ENCODE measurements at regions not wholly inside any gene's neighbourhood (a gene's known extent, or its start where the extent isn't known, plus 50 kb on each side); places are given as distances from the start of the nearest gene placed in this dataset.

DNA sequence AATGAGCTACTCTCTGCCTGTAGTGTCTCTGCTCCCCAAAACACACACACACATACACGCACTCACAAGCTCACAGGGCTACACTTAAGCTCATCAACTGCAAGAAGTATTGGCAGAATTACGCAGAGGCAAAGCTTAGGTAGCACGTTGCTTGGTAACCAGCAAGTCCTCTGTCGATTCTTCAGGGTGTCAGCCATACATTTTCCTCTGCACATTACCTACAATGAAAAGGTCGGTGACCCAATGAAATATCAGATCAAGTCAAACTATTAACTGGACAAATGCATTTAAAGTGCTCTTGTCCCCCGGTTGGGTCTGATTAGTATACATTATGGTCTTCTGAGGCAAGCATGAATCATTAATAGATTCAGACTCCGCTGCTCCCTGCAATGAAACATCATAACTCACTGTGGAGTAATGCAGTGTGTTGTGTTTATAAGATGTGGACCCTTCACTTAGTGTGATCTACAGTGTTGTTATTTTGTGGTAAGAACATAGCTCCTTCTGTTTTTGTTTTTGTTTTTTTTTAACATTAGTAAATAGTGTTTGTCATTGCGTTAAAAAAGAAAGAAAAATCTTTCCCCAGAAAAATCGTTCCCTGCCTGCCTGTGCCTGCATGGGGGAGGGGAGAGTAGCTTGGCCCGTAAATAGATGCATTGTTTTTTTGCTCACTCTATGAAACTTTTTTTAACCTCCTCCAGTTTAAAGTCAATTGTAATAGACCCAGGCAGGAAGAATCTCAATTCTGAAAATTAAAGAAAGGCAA, 325.5 kb downstream of the SFMBT2 start:
- TF ChIP-seq, protein P1, sequence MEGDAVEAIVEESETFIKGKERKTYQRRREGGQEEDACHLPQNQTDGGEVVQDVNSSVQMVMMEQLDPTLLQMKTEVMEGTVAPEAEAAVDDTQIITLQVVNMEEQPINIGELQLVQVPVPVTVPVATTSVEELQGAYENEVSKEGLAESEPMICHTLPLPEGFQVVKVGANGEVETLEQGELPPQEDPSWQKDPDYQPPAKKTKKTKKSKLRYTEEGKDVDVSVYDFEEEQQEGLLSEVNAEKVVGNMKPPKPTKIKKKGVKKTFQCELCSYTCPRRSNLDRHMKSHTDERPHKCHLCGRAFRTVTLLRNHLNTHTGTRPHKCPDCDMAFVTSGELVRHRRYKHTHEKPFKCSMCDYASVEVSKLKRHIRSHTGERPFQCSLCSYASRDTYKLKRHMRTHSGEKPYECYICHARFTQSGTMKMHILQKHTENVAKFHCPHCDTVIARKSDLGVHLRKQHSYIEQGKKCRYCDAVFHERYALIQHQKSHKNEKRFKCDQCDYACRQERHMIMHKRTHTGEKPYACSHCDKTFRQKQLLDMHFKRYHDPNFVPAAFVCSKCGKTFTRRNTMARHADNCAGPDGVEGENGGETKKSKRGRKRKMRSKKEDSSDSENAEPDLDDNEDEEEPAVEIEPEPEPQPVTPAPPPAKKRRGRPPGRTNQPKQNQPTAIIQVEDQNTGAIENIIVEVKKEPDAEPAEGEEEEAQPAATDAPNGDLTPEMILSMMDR (conservative IDR thresholded peaks at IDR 0.05; ENCODE audit: low read depth, low read length) = no peak
- H3K4me3 ChIP-seq (ENCODE audit: low read depth, low read length) = no peak overlapping the region
- no peak for DNase-seq (ENCODE audit: low read depth)

GRCh38 chr10:7084280-7085005, 326.4 kb downstream of the SFMBT2 start:
- DNase-seq (ENCODE audit: low read depth) = peak; percentile 5
- H3K4me3 ChIP-seq (ENCODE audit: low read depth, low read length) = no peak overlapping the region
- TF ChIP-seq, protein P1 (conservative IDR thresholded peaks at IDR 0.05; ENCODE audit: low read depth, low read length) = no peak

DNA sequence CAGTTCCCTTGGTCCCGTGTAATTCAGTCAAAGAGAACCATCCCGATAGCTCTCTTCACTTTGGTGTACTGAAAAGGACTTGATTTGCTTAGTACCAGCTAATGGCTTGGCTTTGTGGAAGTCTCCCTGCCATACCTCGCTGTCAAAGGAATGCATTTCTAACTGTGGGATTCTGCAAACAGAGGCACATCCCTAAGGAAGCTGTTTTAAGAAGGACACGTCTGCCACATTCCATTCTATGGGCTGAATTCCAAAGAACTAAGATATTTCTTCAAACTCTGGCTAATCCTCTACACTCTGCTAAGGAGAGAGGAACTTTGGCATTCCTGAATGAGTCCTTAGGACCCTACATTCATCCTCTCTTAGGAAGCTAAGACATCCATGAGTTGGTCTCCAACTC, 327.9 kb downstream of the SFMBT2 start:
- TF ChIP-seq, protein P1 (conservative IDR thresholded peaks at IDR 0.05; ENCODE audit: low read depth, low read length) = no peak
- no peak for DNase-seq (ENCODE audit: low read depth)
- no peak overlapping the region for H3K4me3 ChIP-seq (ENCODE audit: low read depth, low read length)

DNA sequence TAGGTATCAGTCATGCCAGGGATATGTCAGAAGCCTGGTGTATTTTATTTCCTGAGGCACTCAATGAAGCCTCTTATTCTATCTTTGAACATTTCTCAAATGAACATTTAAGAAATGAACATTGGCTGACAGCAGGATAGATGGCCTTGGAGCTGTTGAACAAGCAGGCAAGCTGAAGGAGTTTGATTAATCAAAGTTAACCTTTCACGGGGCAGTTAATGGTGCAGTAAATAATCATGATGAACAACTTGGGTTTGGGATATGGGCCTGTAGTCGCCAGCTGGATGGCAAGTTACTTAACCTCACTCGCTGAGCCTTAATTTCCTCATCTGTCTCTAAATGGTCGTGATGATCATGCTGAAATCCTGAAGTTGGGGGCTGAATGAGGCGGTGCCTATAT, 333.0 kb downstream of the SFMBT2 start:
- H3K4me3 ChIP-seq (ENCODE audit: low read depth, low read length) = no peak overlapping the region
- TF ChIP-seq, protein P1 (conservative IDR thresholded peaks at IDR 0.05; ENCODE audit: low read depth, low read length) = no peak
- no peak for DNase-seq (ENCODE audit: low read depth)

DNA sequence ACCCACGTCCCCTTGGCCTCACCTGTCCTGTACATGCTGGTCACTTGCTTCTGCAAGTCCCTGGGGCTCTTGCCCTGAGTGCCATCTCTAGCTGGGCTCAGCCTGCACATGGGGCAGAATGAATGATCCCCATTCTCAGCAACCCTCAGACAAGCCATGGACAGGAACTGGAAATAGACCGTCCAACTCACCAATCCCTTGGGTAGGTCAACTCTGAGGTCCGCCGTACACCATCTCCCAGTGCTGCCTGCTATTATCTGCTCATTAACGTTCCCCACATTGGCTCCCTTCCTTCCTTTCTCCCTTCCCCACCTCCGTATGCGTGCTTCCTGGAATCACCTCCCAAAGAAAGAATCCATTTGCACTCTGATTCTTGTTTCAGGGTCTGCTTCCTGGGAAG, 335.0 kb downstream of the SFMBT2 start:
- DNase-seq (ENCODE audit: low read depth) = no peak
- TF ChIP-seq, protein P1 (conservative IDR thresholded peaks at IDR 0.05; ENCODE audit: low read depth, low read length) = no peak
- H3K4me3 ChIP-seq (ENCODE audit: low read depth, low read length) = no peak overlapping the region

DNA sequence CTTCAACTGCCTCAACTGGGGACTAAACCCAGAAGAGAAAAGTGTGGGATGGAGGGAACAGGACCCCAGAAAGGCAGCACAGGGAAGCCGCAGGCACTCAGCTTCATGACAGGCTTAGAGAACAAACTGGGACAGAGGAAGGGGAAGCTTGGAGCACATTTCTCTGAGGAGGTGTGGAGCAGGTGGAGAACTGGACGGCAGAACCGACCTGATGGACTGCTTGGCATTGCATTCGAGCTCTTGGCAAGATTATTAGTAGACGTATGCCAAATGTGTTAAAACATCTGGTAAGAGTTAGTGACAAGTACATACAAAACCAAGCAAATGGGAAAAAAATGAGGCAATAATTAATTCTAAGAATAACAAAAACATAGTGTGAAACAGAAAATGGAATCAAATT, 335.7 kb downstream of the SFMBT2 start:
- DNase-seq (ENCODE audit: low read depth) = no peak
- TF ChIP-seq, protein P1 (conservative IDR thresholded peaks at IDR 0.05; ENCODE audit: low read depth, low read length) = no peak
- no peak overlapping the region for H3K4me3 ChIP-seq (ENCODE audit: low read depth, low read length)
